NCI-H1417 (cell line): ENCODE measurements at regions not wholly inside any gene's neighbourhood (a gene's known extent, or its start where the extent isn't known, plus 50 kb on each side); places are given as distances from the start of the nearest gene placed in this dataset.
A peak's percentile ranks its signal among the peaks of the same experiment; 100 is the strongest.

Experiments used
- DNase-seq, 3 experiments: peaks; one replicate each; lab custom pipeline; 2025; lab: John Stamatoyannopoulos, UW

- DNase-seq: no peak
Measured at GRCh38 chr12:115760231-115760630, 517.3 kb downstream of the MED13L start.

GRCh38 chr12:115758877-115759620, 518.4 kb downstream of the MED13L start:
- DNase-seq: no peak

- no peak for DNase-seq
Measured at GRCh38 chr12:115758183-115758582, 519.3 kb downstream of the MED13L start.

- no peak for DNase-seq
Measured at GRCh38 chr12:115756804-115757203, 520.7 kb downstream of the MED13L start.

GRCh38 chr12:115756271-115756670, 521.2 kb downstream of the MED13L start:
- DNase-seq: no peak

GRCh38 chr12:115755725-115756085, 521.8 kb downstream of the MED13L start:
- no peak for DNase-seq

- no peak for DNase-seq
Measured at GRCh38 chr12:115755061-115755724, 522.3 kb downstream of the MED13L start.

- DNase-seq: peak; percentile 11 to 88 (median 69)
Measured at GRCh38 chr12:115752913-115753726, 524.4 kb downstream of the MED13L start.

- DNase-seq: no peak
Measured at GRCh38 chr12:115752156-115752555, 525.3 kb downstream of the MED13L start.

GRCh38 chr12:115750340-115750739, 527.2 kb downstream of the MED13L start:
- DNase-seq: no peak

GRCh38 chr12:115749071-115749841, 528.2 kb downstream of the MED13L start:
- DNase-seq: no peak

- DNase-seq: peak in 1 of 3 experiments; percentile 56
Measured at GRCh38 chr12:115740586-115741155, 536.8 kb downstream of the MED13L start.

- DNase-seq: no peak
Measured at GRCh38 chr12:115737895-115738294, 539.6 kb downstream of the MED13L start.

- DNase-seq: no peak
Measured at GRCh38 chr12:115736360-115736759, 541.1 kb downstream of the MED13L start.

- no peak for DNase-seq
Measured at GRCh38 chr12:115730975-115731541, 546.4 kb downstream of the MED13L start.

GRCh38 chr12:115726691-115727090, 550.8 kb downstream of the MED13L start:
- DNase-seq: no peak

GRCh38 chr12:115722181-115722580, 555.3 kb downstream of the MED13L start:
- DNase-seq: no peak

- no peak for DNase-seq
Measured at GRCh38 chr12:115716551-115716950, 560.9 kb downstream of the MED13L start.

GRCh38 chr12:115712676-115713075, 564.8 kb downstream of the MED13L start:
- no peak for DNase-seq

GRCh38 chr12:115710104-115710564, 567.4 kb downstream of the MED13L start:
- DNase-seq: peak in 1 of 3 experiments; percentile 49

- peak in 1 of 3 experiments; percentile 81 for DNase-seq
Measured at GRCh38 chr12:115709540-115710011, 567.9 kb downstream of the MED13L start.
